ENCODE measurements at regions not wholly inside any gene's neighbourhood (a gene's known extent, or its start where the extent isn't known, plus 50 kb on each side); places are given as distances from the start of the nearest gene placed in this dataset.

- TF ChIP-seq, protein P1, sequence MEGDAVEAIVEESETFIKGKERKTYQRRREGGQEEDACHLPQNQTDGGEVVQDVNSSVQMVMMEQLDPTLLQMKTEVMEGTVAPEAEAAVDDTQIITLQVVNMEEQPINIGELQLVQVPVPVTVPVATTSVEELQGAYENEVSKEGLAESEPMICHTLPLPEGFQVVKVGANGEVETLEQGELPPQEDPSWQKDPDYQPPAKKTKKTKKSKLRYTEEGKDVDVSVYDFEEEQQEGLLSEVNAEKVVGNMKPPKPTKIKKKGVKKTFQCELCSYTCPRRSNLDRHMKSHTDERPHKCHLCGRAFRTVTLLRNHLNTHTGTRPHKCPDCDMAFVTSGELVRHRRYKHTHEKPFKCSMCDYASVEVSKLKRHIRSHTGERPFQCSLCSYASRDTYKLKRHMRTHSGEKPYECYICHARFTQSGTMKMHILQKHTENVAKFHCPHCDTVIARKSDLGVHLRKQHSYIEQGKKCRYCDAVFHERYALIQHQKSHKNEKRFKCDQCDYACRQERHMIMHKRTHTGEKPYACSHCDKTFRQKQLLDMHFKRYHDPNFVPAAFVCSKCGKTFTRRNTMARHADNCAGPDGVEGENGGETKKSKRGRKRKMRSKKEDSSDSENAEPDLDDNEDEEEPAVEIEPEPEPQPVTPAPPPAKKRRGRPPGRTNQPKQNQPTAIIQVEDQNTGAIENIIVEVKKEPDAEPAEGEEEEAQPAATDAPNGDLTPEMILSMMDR (IDR thresholded peaks at IDR 0.05) = no peak
- no peak for TF ChIP-seq POLR2A (IDR thresholded peaks at IDR 0.05)
Observed at GRCh38 chr5:158139161-158139560, 280.2 kb upstream of the CLINT1 start.

Data from adrenal gland (tissue), 5 donors.